ENCODE measurements at regions not wholly inside any gene's neighbourhood (a gene's known extent, or its start where the extent isn't known, plus 50 kb on each side); places are given as distances from the start of the nearest gene placed in this dataset.

DNA sequence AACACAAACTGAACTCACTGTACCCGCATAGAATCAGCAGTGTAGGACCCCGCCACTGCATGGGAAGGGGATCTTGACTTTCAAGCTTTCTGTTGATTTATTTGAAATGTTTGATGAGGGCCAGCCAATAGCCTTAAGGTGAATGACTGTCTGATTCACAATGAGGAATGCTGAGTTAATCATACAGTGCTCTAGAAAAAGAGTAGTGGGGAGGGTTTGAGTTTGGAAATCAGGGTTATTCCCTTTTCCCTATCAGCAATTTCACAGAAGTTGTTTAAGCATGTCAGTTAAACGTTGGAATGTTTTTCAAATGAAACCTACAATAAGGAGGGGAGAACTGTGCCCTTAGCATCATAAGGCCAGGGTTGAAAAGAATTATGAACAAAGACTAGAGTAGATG is 937.5 kb downstream of the GRID1 start:
- Mint-ChIP-seq H3K36me3 (ENCODE audit: insufficient read depth, unreplicated experiment) (no peaks in the 10 kb centered on the region), H3K27ac (ENCODE audit: unreplicated experiment) (no peak overlapping the region), H3K27me3 (ENCODE audit: unreplicated experiment) (peaks cover 14% of the 10 kb centered on the region), H3K4me1 (ENCODE audit: low read depth, unreplicated experiment) (no peaks in the 10 kb centered on the region), H3K4me3 (ENCODE audit: low read depth, unreplicated experiment) (no peak overlapping the region), H3K9me3 (ENCODE audit: low read depth, unreplicated experiment) (no peaks in the 10 kb centered on the region)
- intact Hi-C loops (cut with micrococcal nuclease; ENCODE audit: unreplicated experiment): no loop called here
- CTCF ChIA-PET: no interaction called here
- DNase-seq: no peak
- TF ChIP-seq, protein P1, sequence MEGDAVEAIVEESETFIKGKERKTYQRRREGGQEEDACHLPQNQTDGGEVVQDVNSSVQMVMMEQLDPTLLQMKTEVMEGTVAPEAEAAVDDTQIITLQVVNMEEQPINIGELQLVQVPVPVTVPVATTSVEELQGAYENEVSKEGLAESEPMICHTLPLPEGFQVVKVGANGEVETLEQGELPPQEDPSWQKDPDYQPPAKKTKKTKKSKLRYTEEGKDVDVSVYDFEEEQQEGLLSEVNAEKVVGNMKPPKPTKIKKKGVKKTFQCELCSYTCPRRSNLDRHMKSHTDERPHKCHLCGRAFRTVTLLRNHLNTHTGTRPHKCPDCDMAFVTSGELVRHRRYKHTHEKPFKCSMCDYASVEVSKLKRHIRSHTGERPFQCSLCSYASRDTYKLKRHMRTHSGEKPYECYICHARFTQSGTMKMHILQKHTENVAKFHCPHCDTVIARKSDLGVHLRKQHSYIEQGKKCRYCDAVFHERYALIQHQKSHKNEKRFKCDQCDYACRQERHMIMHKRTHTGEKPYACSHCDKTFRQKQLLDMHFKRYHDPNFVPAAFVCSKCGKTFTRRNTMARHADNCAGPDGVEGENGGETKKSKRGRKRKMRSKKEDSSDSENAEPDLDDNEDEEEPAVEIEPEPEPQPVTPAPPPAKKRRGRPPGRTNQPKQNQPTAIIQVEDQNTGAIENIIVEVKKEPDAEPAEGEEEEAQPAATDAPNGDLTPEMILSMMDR (IDR thresholded peaks at IDR 0.05; ENCODE audit: unreplicated experiment): no peak
- no TSS peak for BruUV-seq (replicated peaks)

DNA sequence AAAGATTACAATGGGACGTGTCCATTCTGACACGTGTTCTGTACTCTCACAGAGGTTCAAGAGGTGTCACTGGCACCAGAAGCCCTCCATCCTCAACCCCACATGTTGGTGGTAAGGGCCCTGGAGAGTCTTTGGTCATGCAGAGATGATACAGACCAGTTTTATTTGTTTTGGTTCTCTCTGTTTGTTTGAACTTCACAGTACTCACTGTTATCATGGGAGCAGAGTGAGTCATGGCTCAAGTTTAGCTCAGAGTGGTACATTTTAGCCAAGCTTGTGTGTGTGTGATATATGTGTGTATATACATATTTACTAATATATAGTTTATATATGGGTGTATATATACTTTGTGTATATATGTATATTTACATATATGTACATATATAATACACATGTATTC is 935.6 kb downstream of the GRID1 start:
- no peaks in the 10 kb centered on the region for H3K4me1 Mint-ChIP-seq (ENCODE audit: low read depth, unreplicated experiment)
- H3K27me3 Mint-ChIP-seq (ENCODE audit: unreplicated experiment): peaks cover 14% of the 10 kb centered on the region
- H3K4me3 Mint-ChIP-seq (ENCODE audit: low read depth, unreplicated experiment): no peak overlapping the region
- TF ChIP-seq, protein P1 (IDR thresholded peaks at IDR 0.05; ENCODE audit: unreplicated experiment): no peak
- CTCF ChIA-PET: no interaction called here
- H3K36me3 Mint-ChIP-seq (ENCODE audit: insufficient read depth, unreplicated experiment): no peaks in the 10 kb centered on the region
- no peak overlapping the region for H3K27ac Mint-ChIP-seq (ENCODE audit: unreplicated experiment)
- intact Hi-C loops (cut with micrococcal nuclease; ENCODE audit: unreplicated experiment): no loop called here
- no peaks in the 10 kb centered on the region for H3K9me3 Mint-ChIP-seq (ENCODE audit: low read depth, unreplicated experiment)
- no peak for DNase-seq
- BruUV-seq (replicated peaks): no TSS peak

DNA sequence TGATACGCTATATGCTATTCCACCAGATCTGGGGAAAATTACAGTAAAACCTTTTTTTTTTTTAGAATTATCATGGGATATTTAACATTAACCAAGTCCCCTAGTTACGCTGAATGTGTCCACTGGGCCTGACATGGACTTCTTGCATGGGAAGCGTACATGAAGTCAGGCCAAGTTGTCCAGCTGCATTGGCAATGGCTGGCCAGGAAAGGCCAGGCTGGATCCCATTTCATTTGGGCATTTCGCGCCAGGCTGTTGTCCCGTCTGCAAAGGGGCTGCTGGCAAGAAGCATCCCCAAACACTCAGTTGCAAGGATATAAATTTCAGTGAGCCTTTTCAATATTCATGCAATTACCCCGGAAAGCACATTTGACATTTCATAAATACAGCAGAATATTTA is 933.3 kb downstream of the GRID1 start:
- Mint-ChIP-seq H3K4me3 (ENCODE audit: low read depth, unreplicated experiment) (no peak overlapping the region), H3K27me3 (ENCODE audit: unreplicated experiment) (peaks cover 14% of the 10 kb centered on the region), H3K27ac (ENCODE audit: unreplicated experiment) (no peak overlapping the region), H3K9me3 (ENCODE audit: low read depth, unreplicated experiment) (no peaks in the 10 kb centered on the region), H3K36me3 (ENCODE audit: insufficient read depth, unreplicated experiment) (no peaks in the 10 kb centered on the region), H3K4me1 (ENCODE audit: low read depth, unreplicated experiment) (no peaks in the 10 kb centered on the region)
- no TSS peak for BruUV-seq (replicated peaks)
- TF ChIP-seq, protein P1 (IDR thresholded peaks at IDR 0.05; ENCODE audit: unreplicated experiment): no peak
- CTCF ChIA-PET: no interaction called here
- no peak for DNase-seq
- intact Hi-C loops (cut with micrococcal nuclease; ENCODE audit: unreplicated experiment): no loop called here

DNA sequence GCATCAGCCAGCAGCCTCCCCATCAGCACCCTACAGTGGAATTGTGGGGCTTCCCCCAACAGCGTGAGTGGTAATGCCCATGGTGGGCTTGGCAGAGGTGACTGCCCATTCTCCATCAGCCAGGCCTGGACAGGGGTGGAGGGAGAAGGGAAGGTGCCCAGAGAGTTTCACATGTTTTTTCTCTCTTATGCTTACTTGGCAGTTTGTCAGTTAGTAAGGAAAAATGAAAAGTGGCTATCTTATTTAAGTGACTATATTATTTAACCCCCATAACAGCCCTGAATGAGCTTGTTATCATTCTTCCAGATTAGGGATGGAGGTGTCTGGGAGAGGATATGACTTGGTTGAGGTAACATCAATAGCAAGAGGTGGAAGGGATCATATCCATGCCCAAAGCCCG is 921.7 kb downstream of the GRID1 start:
- intact Hi-C loops (cut with micrococcal nuclease; ENCODE audit: unreplicated experiment): no loop called here
- no peaks in the 10 kb centered on the region for H3K4me1 Mint-ChIP-seq (ENCODE audit: low read depth, unreplicated experiment)
- no peak for DNase-seq
- TF ChIP-seq, protein P1 (IDR thresholded peaks at IDR 0.05; ENCODE audit: unreplicated experiment): no peak
- H3K9me3 Mint-ChIP-seq (ENCODE audit: low read depth, unreplicated experiment): no peaks in the 10 kb centered on the region
- no peaks in the 10 kb centered on the region for H3K36me3 Mint-ChIP-seq (ENCODE audit: insufficient read depth, unreplicated experiment)
- H3K4me3 Mint-ChIP-seq (ENCODE audit: low read depth, unreplicated experiment): no peak overlapping the region
- BruUV-seq (replicated peaks): no TSS peak
- CTCF ChIA-PET: no interaction called here
- H3K27ac Mint-ChIP-seq (ENCODE audit: unreplicated experiment): no peak overlapping the region
- H3K27me3 Mint-ChIP-seq (ENCODE audit: unreplicated experiment): peaks cover 11% of the 10 kb centered on the region

DNA sequence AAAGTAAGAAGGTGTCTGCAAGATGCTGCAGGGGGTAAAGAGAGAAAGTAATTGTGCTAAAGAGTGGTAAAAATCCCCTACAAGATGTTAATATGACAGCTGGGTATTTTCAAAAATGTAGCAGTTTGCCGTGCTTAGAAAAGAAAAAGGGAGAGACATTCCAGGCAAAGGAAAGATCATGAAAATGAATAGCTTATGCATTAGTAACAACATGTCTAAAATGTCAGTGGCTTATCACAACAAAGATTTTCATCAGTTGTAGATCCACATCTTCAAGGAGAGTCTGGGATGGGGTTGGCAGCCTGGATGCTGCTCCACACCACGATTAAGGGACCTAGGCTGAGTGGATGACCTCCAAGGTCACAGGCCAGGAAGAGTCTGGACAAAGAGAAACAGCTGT is 920.9 kb downstream of the GRID1 start:
- Mint-ChIP-seq H3K36me3 (ENCODE audit: insufficient read depth, unreplicated experiment) (no peaks in the 10 kb centered on the region), H3K9me3 (ENCODE audit: low read depth, unreplicated experiment) (no peaks in the 10 kb centered on the region), H3K27me3 (ENCODE audit: unreplicated experiment) (peaks cover 11% of the 10 kb centered on the region), H3K4me1 (ENCODE audit: low read depth, unreplicated experiment) (no peaks in the 10 kb centered on the region), H3K27ac (ENCODE audit: unreplicated experiment) (no peak overlapping the region), H3K4me3 (ENCODE audit: low read depth, unreplicated experiment) (no peak overlapping the region)
- intact Hi-C loops (cut with micrococcal nuclease; ENCODE audit: unreplicated experiment): no loop called here
- CTCF ChIA-PET: interaction anchor here (0.7 kb wide), 1 partner anchor 26 kb away, joined by 3 read pairs; no protein-coding TSS in a partner anchor
- TF ChIP-seq, protein P1 (IDR thresholded peaks at IDR 0.05; ENCODE audit: unreplicated experiment): no peak
- DNase-seq: no peak
- no TSS peak for BruUV-seq (replicated peaks)
